GM18502 (cell line): ENCODE measurements at regions not wholly inside any gene's neighbourhood (a gene's known extent, or its start where the extent isn't known, plus 50 kb on each side); places are given as distances from the start of the nearest gene placed in this dataset.

ENCODE experiments used
- ATAC-seq: cut with Tn5 transposase; IDR thresholded peaks from one replicate; pipeline ENCODE4 v1.9.1; 2021; ENCODE audit warnings: mild to moderate bottlenecking; ENCODE audit not compliant: unreplicated experiment, poor library complexity

DNA sequence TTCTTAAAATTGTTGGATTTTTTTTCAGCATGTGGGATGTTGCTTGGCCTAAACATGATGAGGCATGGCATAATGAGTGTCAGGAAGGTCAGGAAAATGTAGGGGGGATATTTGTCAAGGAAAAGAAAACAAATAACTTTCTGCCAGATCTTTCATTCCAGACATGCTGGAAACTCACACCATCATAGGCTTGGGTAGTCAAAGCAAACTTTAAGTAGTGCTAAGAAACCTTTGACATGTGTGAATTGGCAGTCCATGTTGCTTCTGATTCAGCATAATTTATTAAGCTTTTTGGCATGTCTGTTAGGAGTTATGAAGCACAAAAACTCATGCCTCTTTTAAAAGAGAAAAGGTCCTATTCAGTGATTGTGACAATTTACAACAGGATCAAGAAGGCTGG, 61.3 kb upstream of the MTAP start:
- no peak for ATAC-seq

DNA sequence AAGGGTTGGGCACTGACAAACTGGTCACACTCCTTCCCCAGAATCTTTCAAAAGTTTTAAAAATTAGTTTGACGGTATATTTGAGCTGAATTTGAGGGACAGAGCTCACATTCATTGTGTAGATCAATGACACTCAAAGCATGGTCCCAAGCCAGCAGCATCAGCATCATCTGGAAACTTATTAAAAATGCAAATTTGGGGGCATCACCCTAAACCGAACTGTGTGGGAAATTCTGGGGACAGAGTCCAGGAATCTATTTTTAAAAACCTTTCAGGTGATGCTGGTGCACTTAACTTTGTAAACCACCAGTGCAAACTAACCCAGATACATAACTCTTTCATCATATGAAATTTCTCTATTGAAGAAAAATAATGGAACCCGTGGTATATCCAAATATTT, 58.1 kb upstream of the MTAP start:
- ATAC-seq = no peak

DNA sequence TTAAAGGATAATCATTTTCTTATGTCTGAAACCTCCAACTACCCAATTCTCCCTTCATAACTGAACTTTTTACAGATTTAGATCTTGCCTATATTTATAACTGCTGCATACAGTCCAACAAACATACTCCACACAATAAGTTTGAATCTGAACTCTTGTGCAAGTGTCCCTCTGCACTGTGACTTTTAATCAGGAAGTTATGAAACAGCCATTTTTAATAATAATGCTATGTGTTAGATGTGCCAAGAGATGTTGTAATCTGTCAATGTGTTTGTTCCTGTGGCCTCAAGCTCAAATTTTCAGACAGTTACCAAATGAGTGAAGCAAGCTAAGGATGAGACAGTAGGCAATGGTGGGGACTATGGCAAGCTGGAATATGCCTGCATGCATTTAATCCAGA, 57.6 kb upstream of the MTAP start:
- ATAC-seq = no peak

DNA sequence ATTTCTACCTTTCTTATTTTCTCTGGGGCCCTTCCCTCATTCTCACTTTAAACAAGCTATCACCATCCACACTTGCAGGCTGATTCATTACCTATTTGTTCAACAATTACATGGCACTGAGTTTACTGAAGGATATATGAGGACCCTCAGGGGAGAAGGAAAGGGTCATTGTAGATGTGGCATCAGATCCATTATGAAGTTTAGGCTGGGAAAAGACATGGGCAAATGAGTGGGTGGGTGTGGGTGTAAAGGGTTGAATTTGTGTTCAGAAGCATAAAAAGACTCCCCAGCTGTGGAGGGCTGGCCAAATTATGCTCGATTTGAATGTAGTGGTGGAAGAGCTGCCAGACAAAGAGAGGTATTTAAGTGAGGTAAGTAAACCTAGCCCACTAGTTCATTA, 55.9 kb upstream of the MTAP start:
- ATAC-seq = no peak

DNA sequence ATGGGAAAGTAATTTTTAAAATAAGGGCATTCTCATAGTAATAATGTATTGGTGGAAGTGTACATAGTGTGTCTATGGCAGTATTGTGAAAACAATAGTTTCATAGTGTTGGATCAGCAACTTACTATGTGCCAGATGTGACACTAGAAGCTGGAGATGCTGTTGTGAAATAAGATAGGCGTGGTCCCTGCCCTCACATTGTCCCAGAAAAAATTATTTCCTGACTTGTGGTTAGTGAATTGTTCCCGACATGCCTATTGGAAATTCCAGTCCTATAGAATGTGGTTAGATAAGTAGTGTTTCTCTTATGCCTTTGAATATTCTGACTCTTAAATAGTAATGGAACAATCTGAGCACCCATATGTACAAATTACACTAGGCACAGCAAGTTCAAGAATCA, 55.3 kb upstream of the MTAP start:
- ATAC-seq = no peak

DNA sequence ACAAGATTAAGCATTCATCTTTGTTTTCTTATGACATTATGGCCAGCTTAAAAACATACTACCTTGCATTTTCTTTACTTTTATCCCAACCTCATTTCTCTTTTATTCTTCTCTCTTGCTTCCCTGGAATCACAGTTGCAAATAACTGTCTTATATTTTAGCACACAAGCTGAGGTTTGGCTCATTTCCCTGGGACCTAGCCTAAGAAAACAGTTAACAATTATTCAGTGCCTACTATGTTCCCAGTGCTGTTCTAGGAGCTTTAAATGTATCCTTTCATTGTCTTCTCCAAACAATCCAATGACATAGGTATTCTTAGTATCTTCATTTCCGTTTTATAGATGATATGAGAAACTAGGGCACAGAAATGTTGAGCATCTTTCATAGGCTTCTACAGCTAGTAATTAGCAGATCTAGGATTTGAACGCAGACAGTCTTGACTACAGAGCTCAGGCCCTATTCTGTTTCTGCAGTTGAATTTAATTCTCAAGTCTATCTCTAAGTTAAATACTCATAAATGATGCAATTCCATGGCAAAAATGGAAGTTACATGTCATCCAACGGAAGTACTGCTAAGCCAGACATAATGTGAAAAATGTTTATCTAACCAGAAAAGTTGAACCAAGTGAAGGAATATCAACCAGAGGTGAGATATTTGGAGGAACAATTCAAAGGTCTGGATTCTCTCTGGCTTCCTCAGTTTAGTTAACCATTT, 52.3 kb upstream of the MTAP start:
- ATAC-seq = no peak

DNA sequence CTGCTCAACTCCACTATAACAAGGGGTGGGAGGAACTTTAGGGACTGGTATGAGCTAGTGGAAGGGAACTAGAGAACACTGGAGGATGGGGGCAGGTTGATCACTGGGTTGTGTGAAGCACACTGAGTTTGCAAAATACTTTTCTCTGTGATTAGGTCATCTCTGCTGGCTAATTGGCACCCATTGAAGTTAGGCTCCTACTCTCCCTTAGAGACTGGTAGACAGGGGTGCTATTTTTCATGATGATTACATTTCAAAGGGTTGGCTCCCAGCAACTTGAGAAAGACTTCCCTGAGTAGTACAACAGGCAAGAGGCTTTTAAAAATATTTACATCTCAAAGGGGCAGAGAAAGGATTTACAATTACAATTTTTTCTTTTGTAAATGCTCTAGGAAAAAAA, 50.4 kb upstream of the MTAP start:
- ATAC-seq = no peak
